HEK293T (cell line): ENCODE measurements at regions not wholly inside any gene's neighbourhood (a gene's known extent, or its start where the extent isn't known, plus 50 kb on each side); places are given as distances from the start of the nearest gene placed in this dataset.

Experiments
- CTBP1 ChIP-seq: fragments of 450-650 bp; IDR thresholded peaks from 2 replicates; pipeline ENCODE4 v1.6.1; 2016; ENCODE audit warnings: borderline replicate concordance
- ELF4 ChIP-seq: fragments of 450-650 bp; IDR thresholded peaks from 2 replicates; pipeline ENCODE4 v1.6.1; 2017; ENCODE audit warnings: antibody characterized with exemption
- TF ChIP-seq, protein P1 (sequence below): fragments of 450-650 bp; IDR thresholded peaks from 2 replicates; pipeline ENCODE4 v1.6.1; 2016

DNA sequence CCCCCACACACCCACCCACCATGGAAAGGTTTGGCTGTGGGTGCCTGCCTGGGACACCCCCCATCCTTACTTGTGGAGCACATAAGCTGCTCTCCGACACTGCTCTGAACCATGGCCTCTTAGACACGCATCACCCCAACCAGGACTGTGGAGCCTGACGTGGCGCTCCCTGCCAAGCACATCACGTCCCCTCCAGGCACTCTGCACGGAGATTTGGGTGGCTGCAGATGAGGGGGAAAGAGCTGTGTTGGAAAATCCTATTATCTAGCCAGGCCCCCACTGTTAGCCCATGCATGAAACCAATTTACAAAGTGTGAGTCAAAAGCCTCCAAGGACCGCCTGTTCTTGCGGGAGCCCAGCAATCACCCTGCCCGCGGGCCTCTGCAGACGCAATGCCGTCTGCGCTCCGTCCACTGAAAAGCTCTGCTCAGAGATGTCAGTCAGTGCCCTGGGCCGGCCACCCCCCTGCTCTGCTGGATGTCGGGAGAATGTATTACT is 163.4 kb upstream of the NECTIN1 start:
- TF ChIP-seq CTBP1 (no peak), ELF4 (no peak)
- TF ChIP-seq, protein P1, sequence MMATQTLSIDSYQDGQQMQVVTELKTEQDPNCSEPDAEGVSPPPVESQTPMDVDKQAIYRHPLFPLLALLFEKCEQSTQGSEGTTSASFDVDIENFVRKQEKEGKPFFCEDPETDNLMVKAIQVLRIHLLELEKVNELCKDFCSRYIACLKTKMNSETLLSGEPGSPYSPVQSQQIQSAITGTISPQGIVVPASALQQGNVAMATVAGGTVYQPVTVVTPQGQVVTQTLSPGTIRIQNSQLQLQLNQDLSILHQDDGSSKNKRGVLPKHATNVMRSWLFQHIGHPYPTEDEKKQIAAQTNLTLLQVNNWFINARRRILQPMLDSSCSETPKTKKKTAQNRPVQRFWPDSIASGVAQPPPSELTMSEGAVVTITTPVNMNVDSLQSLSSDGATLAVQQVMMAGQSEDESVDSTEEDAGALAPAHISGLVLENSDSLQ = no peak
